ENCODE measurements at regions not wholly inside any gene's neighbourhood (a gene's known extent, or its start where the extent isn't known, plus 50 kb on each side); places are given as distances from the start of the nearest gene placed in this dataset.

- no peak overlapping the region for H4K5ac ChIP-seq (ENCODE audit: low read depth, low read length)
- in situ Hi-C loops (cut with MboI; ENCODE audit: low sequenced_read_pairs) (no loop called here), dilution Hi-C loops (cut with HindIII; ENCODE audit: low sequenced_read_pairs, unreplicated experiment) (no loop called here), intact Hi-C loops (cut with micrococcal nuclease) (no loop called here)
- H3K36me3 ChIP-seq (ENCODE audit: control insufficient read depth, insufficient read depth, low read length), result no peaks in the 10 kb centered on the region
- H3K4me2 ChIP-seq (ENCODE audit: low read depth, low read length), result no peak overlapping the region
- no peak overlapping the region for H3K27ac ChIP-seq (ENCODE audit: insufficient read depth, low read length)
- H4K8ac ChIP-seq (ENCODE audit: low read depth in 2 of 2, low read length in 2 of 2), result no peak overlapping the region
- no peak overlapping the region for H2BK5ac ChIP-seq (ENCODE audit: low read depth, low read length, poor library complexity, severe bottlenecking)
- no peaks in the 10 kb centered on the region for H3K27me3 ChIP-seq (ENCODE audit: control insufficient read depth, insufficient read depth, low read length)
- H3K79me1 ChIP-seq (ENCODE audit: low read depth in 1 of 2, low read length in 2 of 2), result no peaks in the 10 kb centered on the region
- no peak overlapping the region for H3K4ac ChIP-seq (ENCODE audit: low read depth, low read length)
- H4K20me1 ChIP-seq (ENCODE audit: insufficient read depth, low read length), result no peaks in the 10 kb centered on the region
- H3K23ac ChIP-seq (ENCODE audit: low read depth, low read length), result no peak overlapping the region
- DNase-seq, result no peak
- no peak overlapping the region for H3K4me3 ChIP-seq (ENCODE audit: insufficient read depth, low read depth, low read length)
- no peak overlapping the region for H3K56ac ChIP-seq (ENCODE audit: extremely low read depth, insufficient read depth, low read length)
- no peak overlapping the region for H3K18ac ChIP-seq (ENCODE audit: low read depth, low read length)
- ChIA-PET POLR2A (ENCODE audit: unreplicated experiment) (no interaction called here), CTCF (no interaction called here)
- H2AK5ac ChIP-seq (ENCODE audit: low read depth, low read length), result no peak overlapping the region
- ATAC-seq (ENCODE audit: low read depth), result no peak
- no peak overlapping the region for H4K91ac ChIP-seq (ENCODE audit: insufficient read depth, low read depth, low read length)
- H3K14ac ChIP-seq (replicated peaks; ENCODE audit: low read depth, low read length), result no peak overlapping the region
- no peaks in the 10 kb centered on the region for H3K9me3 ChIP-seq (ENCODE audit: control insufficient read depth, insufficient read depth, low read length)
- H3K4me1 ChIP-seq (ENCODE audit: control insufficient read depth, insufficient read depth, low read length), result peaks cover 3% of the 10 kb centered on the region
- no CpG with 5 or more reads among the region's 3 CpGs for WGBS, 2 experiments (ENCODE audit: extremely low coverage in 2 of 2, insufficient read length in 1 of 2)
- no peak overlapping the region for H3K9ac ChIP-seq (ENCODE audit: low read depth, low read length)
- no peak overlapping the region for H2BK120ac ChIP-seq (ENCODE audit: low read depth, low read length)
- BruUV-seq (replicated peaks), result no TSS peak
- no peak overlapping the region for H2AK9ac ChIP-seq (replicated peaks; ENCODE audit: low read depth, low read length, poor library complexity)
- TF ChIP-seq USF2 (IDR thresholded peaks at IDR 0.05; ENCODE audit: low read depth, low read length) (no peak), NFE2L2 (IDR thresholded peaks at IDR 0.05; ENCODE audit: low read depth, low read length) (no peak), MXI1 (IDR thresholded peaks at IDR 0.05; ENCODE audit: borderline replicate concordance, low read depth, low read length) (no peak), POLR2A (IDR thresholded peaks at IDR 0.05; ENCODE audit: low read depth, low read length) (no peak)
- no peak overlapping the region for H2BK15ac ChIP-seq (ENCODE audit: low read depth, low read length)
- no peak overlapping the region for H2BK20ac ChIP-seq (ENCODE audit: low read depth, low read length)
- no peak overlapping the region for H2AFZ ChIP-seq (replicated peaks; ENCODE audit: low read length, poor library complexity)
- H3K9me1 ChIP-seq (ENCODE audit: insufficient read depth, low read length), result 0 out of 2 replicates have a peak, but pooled peaks cover 3% of the 10 kb centered on the region
Observed at GRCh38 chr7:66419210-66419609, 209.5 kb upstream of the KCTD7 start.
